ENCODE measurements at regions not wholly inside any gene's neighbourhood (a gene's known extent, or its start where the extent isn't known, plus 50 kb on each side); places are given as distances from the start of the nearest gene placed in this dataset.

DNA sequence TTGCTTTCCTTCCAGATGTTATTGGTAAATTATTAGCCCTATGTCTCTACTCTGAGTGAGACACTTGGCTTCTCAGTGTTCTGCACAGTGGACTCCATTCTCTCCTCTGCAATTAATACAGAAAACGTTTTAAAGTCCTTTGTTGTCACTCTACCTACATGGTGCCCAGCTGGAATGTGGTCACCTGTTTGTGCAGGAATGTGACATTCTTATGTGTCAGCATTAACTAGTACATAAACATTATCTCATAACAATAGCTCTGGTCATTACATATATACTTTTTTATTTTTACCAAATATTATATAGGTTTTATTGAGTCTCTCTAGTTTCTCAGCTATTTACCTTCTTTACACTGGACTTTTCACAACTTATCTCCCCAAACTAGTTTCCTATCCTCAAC, 147.0 kb upstream of the KCNMB2 start:
- TF ChIP-seq CTCF (conservative IDR thresholded peaks at IDR 0.05 in 1 of 2, IDR thresholded peaks at IDR 0.05 in 1 of 2; ENCODE audit: extremely low read depth in 1 of 2, insufficient read depth in 1 of 2, low read depth in 1 of 2, low read length in 2 of 2) (no peak), EZH2 (IDR thresholded peaks at IDR 0.05; ENCODE audit: borderline replicate concordance, low read length) (no peak)

Data from mammary epithelial cell (primary cell).